Epithelial cell of esophagus (primary cell): ENCODE measurements at regions not wholly inside any gene's neighbourhood (a gene's known extent, or its start where the extent isn't known, plus 50 kb on each side); places are given as distances from the start of the nearest gene placed in this dataset.

Experiments used
- DNase-seq: peaks from one replicate; pipeline ENCODE4 v3.0.0; 2010; ENCODE audit warnings: low read depth
- H3K4me3 ChIP-seq: 2 replicates; pipeline ENCODE4 v1.5.1; 2011; ENCODE audit warnings: mild to moderate bottlenecking, low read length, control low read depth
- TF ChIP-seq, protein P1 (sequence below): IDR thresholded peaks from 2 replicates; pipeline ENCODE4 v1.5.1; 2011; ENCODE audit warnings: low read depth, mild to moderate bottlenecking, low read length, control low read depth, inconsistent platforms; ENCODE audit not compliant: insufficient read depth; ENCODE audit errors: missing control alignments

DNA sequence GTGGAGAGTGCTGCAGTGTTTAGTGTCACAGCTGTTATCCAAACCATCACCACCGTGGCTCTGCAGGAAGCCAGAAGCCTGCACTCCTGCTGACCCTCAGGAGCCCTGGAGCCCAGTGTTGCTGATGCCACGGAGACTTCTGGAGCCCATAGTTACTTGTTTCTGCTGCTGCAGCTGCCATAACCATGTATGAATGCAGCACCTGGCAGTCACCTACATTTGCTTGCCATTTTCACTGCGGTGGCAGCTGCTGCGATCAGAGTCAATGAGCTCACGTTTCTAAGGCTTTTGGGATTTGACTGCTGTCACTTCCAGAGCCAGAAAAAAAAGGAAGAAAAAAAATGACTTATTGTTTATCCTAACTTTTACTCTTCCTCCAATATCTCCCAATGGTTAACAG lies 299.2 kb upstream of the THRB start:
- no peak overlapping the region for H3K4me3 ChIP-seq
- DNase-seq, result no peak
- TF ChIP-seq, protein P1, sequence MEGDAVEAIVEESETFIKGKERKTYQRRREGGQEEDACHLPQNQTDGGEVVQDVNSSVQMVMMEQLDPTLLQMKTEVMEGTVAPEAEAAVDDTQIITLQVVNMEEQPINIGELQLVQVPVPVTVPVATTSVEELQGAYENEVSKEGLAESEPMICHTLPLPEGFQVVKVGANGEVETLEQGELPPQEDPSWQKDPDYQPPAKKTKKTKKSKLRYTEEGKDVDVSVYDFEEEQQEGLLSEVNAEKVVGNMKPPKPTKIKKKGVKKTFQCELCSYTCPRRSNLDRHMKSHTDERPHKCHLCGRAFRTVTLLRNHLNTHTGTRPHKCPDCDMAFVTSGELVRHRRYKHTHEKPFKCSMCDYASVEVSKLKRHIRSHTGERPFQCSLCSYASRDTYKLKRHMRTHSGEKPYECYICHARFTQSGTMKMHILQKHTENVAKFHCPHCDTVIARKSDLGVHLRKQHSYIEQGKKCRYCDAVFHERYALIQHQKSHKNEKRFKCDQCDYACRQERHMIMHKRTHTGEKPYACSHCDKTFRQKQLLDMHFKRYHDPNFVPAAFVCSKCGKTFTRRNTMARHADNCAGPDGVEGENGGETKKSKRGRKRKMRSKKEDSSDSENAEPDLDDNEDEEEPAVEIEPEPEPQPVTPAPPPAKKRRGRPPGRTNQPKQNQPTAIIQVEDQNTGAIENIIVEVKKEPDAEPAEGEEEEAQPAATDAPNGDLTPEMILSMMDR, result no peak

DNA sequence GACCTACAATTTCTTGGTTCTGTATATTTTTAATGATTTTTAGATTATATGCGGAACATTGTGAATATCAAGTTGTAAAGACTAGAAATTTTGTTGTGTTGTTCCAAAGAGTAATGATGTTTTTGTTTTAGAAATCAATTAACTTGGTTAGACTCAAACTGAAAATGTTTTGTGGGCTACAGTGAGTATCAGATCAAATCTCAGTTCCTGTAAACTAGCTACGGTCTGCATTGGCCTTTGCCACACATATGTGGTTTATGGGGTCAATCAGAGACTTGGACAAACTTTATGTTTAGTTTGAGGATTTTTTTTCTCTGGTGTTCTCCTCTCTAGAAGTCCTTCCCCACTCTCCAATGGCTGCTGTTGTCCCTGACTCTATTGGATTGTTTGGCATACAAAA lies 308.0 kb upstream of the THRB start:
- no peak for DNase-seq
- TF ChIP-seq, protein P1, result no peak
- H3K4me3 ChIP-seq, result no peak overlapping the region

DNA sequence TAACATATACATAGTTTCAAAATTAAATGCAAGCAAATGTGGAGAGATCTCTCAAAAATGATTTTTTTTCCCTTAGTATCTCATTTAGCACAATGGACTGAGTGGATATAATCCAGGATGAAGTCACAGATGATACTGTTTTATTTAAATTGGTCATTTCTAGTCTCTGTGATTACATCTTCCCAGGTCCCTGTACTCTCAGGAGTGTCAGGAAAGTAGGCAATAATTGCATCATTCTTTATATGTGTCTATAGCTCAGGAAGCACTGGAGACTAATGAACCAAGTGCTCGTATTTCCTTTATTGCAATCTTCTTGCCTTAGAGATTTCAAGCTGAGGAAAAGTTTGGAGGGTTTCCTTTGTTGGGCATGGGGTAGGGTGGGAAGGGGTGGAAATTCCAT lies 309.4 kb upstream of the THRB start:
- no peak overlapping the region for H3K4me3 ChIP-seq
- TF ChIP-seq, protein P1, result no peak
- DNase-seq, result no peak

DNA sequence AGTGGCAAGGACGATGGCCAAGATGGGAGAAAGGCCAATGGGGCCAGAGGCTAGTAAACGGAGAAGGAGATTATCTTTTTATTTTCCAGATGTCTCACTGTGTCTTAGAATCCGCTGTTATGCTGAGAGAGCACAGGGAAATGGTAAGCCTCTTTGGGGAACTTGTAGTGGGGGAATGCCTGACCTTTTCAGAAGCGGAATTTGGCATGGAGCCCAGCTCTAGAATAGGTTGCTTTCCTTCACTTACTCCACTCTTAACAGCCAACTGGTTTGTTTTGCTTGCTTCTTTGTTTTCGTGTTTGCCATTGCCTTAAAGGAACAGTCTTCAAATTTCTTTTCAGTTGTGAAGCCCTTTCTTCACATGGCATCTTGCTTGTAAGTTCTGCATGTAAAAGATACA lies 316.2 kb upstream of the THRB start:
- no peak for DNase-seq
- no peak overlapping the region for H3K4me3 ChIP-seq
- TF ChIP-seq, protein P1, result no peak

DNA sequence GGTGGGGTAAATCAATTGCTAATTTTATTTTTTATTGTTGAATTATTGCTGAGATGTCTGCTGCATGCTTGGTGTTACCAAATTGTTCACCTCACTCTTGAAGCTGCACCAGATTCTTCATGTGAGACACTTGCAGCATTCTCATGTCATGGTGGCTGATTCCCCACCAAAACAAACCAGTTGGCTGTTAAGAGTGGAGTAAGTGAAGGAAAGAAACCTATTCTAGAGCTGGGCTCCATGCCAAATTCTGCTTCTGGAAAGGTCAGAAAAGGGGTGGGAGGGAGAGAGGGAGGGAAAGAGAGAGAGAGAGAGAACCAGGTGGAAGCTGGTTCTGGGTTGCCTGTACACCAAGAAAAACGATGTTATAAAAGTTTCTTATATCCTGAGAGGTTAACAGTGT lies 317.5 kb upstream of the THRB start:
- DNase-seq, result no peak
- TF ChIP-seq, protein P1, result no peak
- no peak overlapping the region for H3K4me3 ChIP-seq

DNA sequence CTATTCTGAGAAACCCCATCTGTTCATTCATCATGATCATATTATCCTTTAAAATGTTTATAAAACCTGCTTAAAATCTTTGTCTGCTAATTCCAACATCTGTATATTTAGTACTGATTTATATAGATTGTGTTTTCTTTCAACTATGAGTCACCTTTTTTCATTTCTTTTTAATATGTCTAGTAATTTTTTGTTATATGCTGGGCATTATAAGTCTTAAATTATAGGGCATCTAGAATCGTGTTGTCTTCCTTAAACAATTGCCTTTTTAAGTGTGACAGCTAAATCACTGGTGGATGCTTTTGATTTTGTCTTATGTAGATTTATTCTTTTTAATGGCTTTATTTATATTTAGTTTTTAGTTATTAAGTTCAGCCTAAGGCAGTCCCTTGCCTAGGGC lies 323.4 kb upstream of the THRB start:
- no peak overlapping the region for H3K4me3 ChIP-seq
- no peak for DNase-seq
- TF ChIP-seq, protein P1, result no peak

DNA sequence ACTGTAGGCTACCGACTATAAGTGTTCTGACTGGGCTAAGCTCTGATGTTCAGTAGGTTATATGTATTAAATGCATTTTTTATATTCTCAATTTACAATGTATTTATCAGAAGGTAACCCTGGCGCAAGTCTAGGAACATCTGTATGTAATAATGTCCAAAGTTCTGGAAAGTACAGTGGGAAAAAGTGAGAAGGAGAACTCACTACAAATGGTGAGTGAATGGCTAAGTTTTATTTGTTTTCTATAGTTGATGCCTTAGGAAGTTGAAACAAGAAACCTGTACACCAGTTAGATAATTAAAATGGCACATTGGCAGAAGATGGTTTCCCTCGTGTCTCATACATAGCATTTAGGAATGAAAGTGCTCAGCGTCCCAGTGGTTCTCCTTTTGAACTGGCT lies 333.4 kb upstream of the THRB start:
- TF ChIP-seq, protein P1, result no peak
- DNase-seq, result no peak

More for the DNA sequence above, 333.4 kb upstream of the THRB start:
- no peak overlapping the region for H3K4me3 ChIP-seq
